Heart left ventricle (tissue), 13 donors: ENCODE measurements at regions not wholly inside any gene's neighbourhood (a gene's known extent, or its start where the extent isn't known, plus 50 kb on each side); places are given as distances from the start of the nearest gene placed in this dataset.

Experiments used
- CTCF ChIP-seq, 12 donors: fragments of 200-600 bp; sonication (generic) in 4 of 12; IDR thresholded peaks; one replicate each; pipeline versions ENCODE4 v1.5.0 to v1.8.0; 2018 to 2022; ENCODE audit warnings: antibody characterized with exemption in 12 of 12, mild to moderate bottlenecking in 5 of 12
- POLR2A ChIP-seq, 2 donors: fragments of 450-650 bp; IDR thresholded peaks; one replicate each; pipeline ENCODE4 v1.6.1; 2017; ENCODE audit warnings: antibody characterized with exemption in 2 of 2, mild to moderate bottlenecking in 2 of 2, moderate library complexity in 2 of 2
- donor health status: ischemic (EF 13 %, LVEDD 7.1; RV severe dilation, severe dysfunction).
- donor health status: DM: no; HTN: yes; CAD: no.
- donor health status: DM: no; HTN: no; CAD: no.
- donor health status: ischemic (EF 25% LVEDD 6.9; RV normal size, moderate dysfunction).
- donor health status: ischemic (EF 25% LVEDD 5.7; RV mildly dilated, moderate dysfunction).
- donor health status: ischemic (EF 35%, LVEDD 5.7; RV mildly dilated, moderate dysfunction).
- donor health status: nonischemic (EF 11% LVEDD 7.7; RV severe dilation, severe dysfunction).
- donor health status: DM: yes; HTN: yes; CAD: no.
- donor health status: PGD.
- donor health status: ischemic (EF 29% LVEDD 5.4; RV normal size, mild dysfunction).
- donor health status: nonischemic (EF 23%, LVEDD 6.1; RV moderate dilation, normal function).

- TF ChIP-seq POLR2A (IDR thresholded peaks at IDR 0.05), result no peak
- TF ChIP-seq CTCF (IDR thresholded peaks at IDR 0.05), result no peak
Measured at GRCh38 chr1:200265881-200266280, 144.0 kb downstream of the ZNF281 start.
